OCI-LY7 (cell line): ENCODE measurements at regions not wholly inside any gene's neighbourhood (a gene's known extent, or its start where the extent isn't known, plus 50 kb on each side); places are given as distances from the start of the nearest gene placed in this dataset.

Experiments used
- BruUV-seq: library from RNA; stranded (reverse); fragments of 400-500 nt; replicated peaks from 2 replicates; lab custom pipeline; 2021; lab: Mats Ljungman, UMichigan
- CTCF ChIA-PET: fragments of 300-600 bp; sonication (Branson Sonifier 250); formaldehyde crosslinking; loops from one replicate; lab custom pipeline; 2022; ENCODE audit warnings: antibody characterized with exemption; ENCODE audit not compliant: unreplicated experiment; lab: Charles Lee
- POLR2A ChIA-PET: fragments of 300-600 bp; sonication (Branson Sonifier 250); formaldehyde crosslinking; loops from one replicate; lab custom pipeline; 2022; ENCODE audit warnings: antibody characterized with exemption; lab: Charles Lee
- DNase-seq: peaks from one replicate; pipeline ENCODE4 v3.0.0-alpha.2; 2015; ENCODE audit warnings: low spot score
- H2AFZ ChIP-seq: fragments of 200-600 bp; sonication (generic), shearing (Covaris generic); 2 replicates; pipeline ENCODE4 v1.6.1; 2014; ENCODE audit warnings: mild to moderate bottlenecking, antibody characterized with exemption, low read length, moderate library complexity
- H3K27ac ChIP-seq: fragments of 200-600 bp; sonication (generic); 2 replicates; pipeline ENCODE4 v1.5.1; 2014; ENCODE audit warnings: mixed run types, low read depth, mild to moderate bottlenecking, moderate library complexity, low read length, inconsistent platforms; ENCODE audit not compliant: poor library complexity, severe bottlenecking
- H3K36me3 ChIP-seq: fragments of 200-600 bp; sonication (generic); 2 replicates; pipeline ENCODE4 v1.6.1; 2014; ENCODE audit warnings: mild to moderate bottlenecking, antibody characterized with exemption, low read length, moderate library complexity, mixed read lengths; ENCODE audit not compliant: insufficient read depth
- H3K4me1 ChIP-seq: fragments of 200-600 bp; sonication (generic); 2 replicates; pipeline ENCODE4 v1.5.1; 2014; ENCODE audit warnings: mild to moderate bottlenecking, low read length; ENCODE audit not compliant: insufficient read depth, poor library complexity, severe bottlenecking
- H3K4me2 ChIP-seq: fragments of 200-600 bp; sonication (generic); 2 replicates; pipeline ENCODE4 v1.6.1; 2014; ENCODE audit warnings: mild to moderate bottlenecking, low read length
- H3K4me3 ChIP-seq: fragments of 200-600 bp; sonication (generic); 2 replicates; pipeline ENCODE4 v1.5.1; 2014; ENCODE audit warnings: mild to moderate bottlenecking, low read depth, low read length; ENCODE audit not compliant: poor library complexity, severe bottlenecking
- H3K79me2 ChIP-seq: fragments of 200-600 bp; sonication (generic); 2 replicates; pipeline ENCODE4 v1.6.1; 2016; ENCODE audit warnings: low read depth, mild to moderate bottlenecking, low read length, moderate library complexity, mixed read lengths; ENCODE audit not compliant: insufficient read depth
- H3K9me2 ChIP-seq: fragments of 200-600 bp; sonication (generic); 2 replicates; pipeline ENCODE4 v1.6.1; 2016; ENCODE audit warnings: mild to moderate bottlenecking, low read length, mixed read lengths; ENCODE audit not compliant: insufficient read depth
- H3K9me3 ChIP-seq: fragments of 200-600 bp; sonication (generic); 2 replicates; pipeline ENCODE4 v1.6.1; 2014; ENCODE audit warnings: mild to moderate bottlenecking, mixed run types, low read length, mixed read lengths
- H4K20me1 ChIP-seq: fragments of 200-600 bp; sonication (generic); 2 replicates; pipeline ENCODE4 v1.6.1; 2014; ENCODE audit warnings: mild to moderate bottlenecking, antibody characterized with exemption, low read length, moderate library complexity, mixed read lengths; ENCODE audit not compliant: insufficient read depth
- CTCF ChIP-seq: fragments of 200-600 bp; sonication (generic); conservative IDR thresholded peaks from 2 replicates; pipeline ENCODE4 v1.5.1; 2014; ENCODE audit warnings: mild to moderate bottlenecking, antibody characterized with exemption, low read length, moderate library complexity, mixed read lengths
- EZH2phosphoT487 ChIP-seq: fragments of 200-600 bp; sonication (generic); IDR thresholded peaks from 2 replicates; pipeline ENCODE4 v1.6.1; 2018; ENCODE audit warnings: low read depth, borderline replicate concordance, mild to moderate bottlenecking, mixed run types, antibody characterized with exemption, low read length, moderate library complexity, mixed read lengths
- intact Hi-C: fragments of 100-400 bp; cut with micrococcal nuclease; formaldehyde crosslinking; loops from one replicate; pipeline ENCODE4 v1.10.0; 2022; ENCODE audit not compliant: unreplicated experiment

GRCh38 chr12:75908961-75909605 is 122.5 kb downstream of the PHLDA1 start:
- Histone ChIP-seq H3K9me2 (no peaks in the 10 kb centered on the region), H3K4me2 (no peak overlapping the region), H3K9me3 (no peaks in the 10 kb centered on the region), H3K4me1 (peaks cover 8% of the 10 kb centered on the region), H3K36me3 (no peaks in the 10 kb centered on the region), H3K79me2 (no peaks in the 10 kb centered on the region), H3K4me3 (no peak overlapping the region), H3K27ac (no peak overlapping the region), H4K20me1 (no peaks in the 10 kb centered on the region), H2AFZ (no peak overlapping the region)
- BruUV-seq: no TSS peak
- CTCF ChIA-PET: no interaction called here
- no peak for DNase-seq
- POLR2A ChIA-PET: interaction anchor here (1.1 to 1.9 kb wide), 4 partner anchors 11 to 267 kb away, joined by 3 to 5 read pairs (median 4); no protein-coding TSS in a partner anchor
- no peak for TF ChIP-seq EZH2phosphoT487
- TF ChIP-seq CTCF: no peak
- intact Hi-C loops: no loop called here

GRCh38 chr12:75905922-75906321 is 125.7 kb downstream of the PHLDA1 start:
- intact Hi-C loops: no loop called here
- no peaks in the 10 kb centered on the region for H3K9me2 ChIP-seq
- H3K27ac ChIP-seq: no peak overlapping the region
- no peaks in the 10 kb centered on the region for H3K9me3 ChIP-seq
- no TSS peak for BruUV-seq
- POLR2A ChIA-PET: interaction anchor here (1.0 kb wide), 1 partner anchor 11 kb away, joined by 3 read pairs; no protein-coding TSS in a partner anchor
- H3K36me3 ChIP-seq: no peaks in the 10 kb centered on the region
- TF ChIP-seq CTCF: no peak
- TF ChIP-seq EZH2phosphoT487: no peak
- DNase-seq: no peak
- H3K4me1 ChIP-seq: no peaks in the 10 kb centered on the region
- CTCF ChIA-PET: no interaction called here
- H3K4me2 ChIP-seq: no peak overlapping the region
- H4K20me1 ChIP-seq: no peaks in the 10 kb centered on the region
- H3K4me3 ChIP-seq: no peak overlapping the region
- no peaks in the 10 kb centered on the region for H3K79me2 ChIP-seq
- H2AFZ ChIP-seq: no peak overlapping the region

GRCh38 chr12:75900781-75901254 is 130.8 kb downstream of the PHLDA1 start:
- Histone ChIP-seq H4K20me1 (no peaks in the 10 kb centered on the region), H3K36me3 (no peaks in the 10 kb centered on the region), H3K9me2 (no peaks in the 10 kb centered on the region), H3K9me3 (no peaks in the 10 kb centered on the region), H3K27ac (no peak overlapping the region), H3K79me2 (no peaks in the 10 kb centered on the region), H3K4me1 (no peaks in the 10 kb centered on the region), H2AFZ (no peak overlapping the region), H3K4me2 (no peak overlapping the region), H3K4me3 (no peak overlapping the region)
- DNase-seq: no peak
- POLR2A ChIA-PET: interaction anchor here (0.7 kb wide), 1 partner anchor 48 kb away, joined by 3 read pairs; no protein-coding TSS in a partner anchor
- intact Hi-C loops: no loop called here
- TF ChIP-seq EZH2phosphoT487 (no peak), CTCF (no peak)
- CTCF ChIA-PET: no interaction called here
- BruUV-seq: no TSS peak
